Stomach (tissue), 8 donors: ENCODE measurements at regions not wholly inside any gene's neighbourhood (a gene's known extent, or its start where the extent isn't known, plus 50 kb on each side); places are given as distances from the start of the nearest gene placed in this dataset.

ENCODE experiments used
- DNase-seq, 2 donors: peaks; one replicate each; pipeline versions ENCODE4 v3.0.0 to v3.0.0-alpha.2; 2013 to 2019
- H3K27ac ChIP-seq, 5 donors: fragments of 200-600 bp in 4 of 5; sonication (generic) in 4 of 5; one replicate each; pipeline ENCODE4 v1.5.1; 2013 to 2019; ENCODE audit warnings: mild to moderate bottlenecking in 1 of 5, moderate library complexity in 1 of 5
- H3K27me3 ChIP-seq, 3 donors: fragments of 200-600 bp; sonication (generic); one replicate each; pipeline ENCODE4 v1.5.1; 2017 to 2019; ENCODE audit warnings: mixed run types in 1 of 3
- H3K36me3 ChIP-seq, 4 donors: fragments of 200-600 bp; sonication (generic); 1 replicate in 3 of 4; 2 replicates in 1 of 4; pipeline ENCODE4 v1.5.1; 2016 to 2019
- H3K4me1 ChIP-seq, 4 donors: fragments of 200-600 bp; sonication (generic); one replicate each; pipeline ENCODE4 v1.5.1; 2016 to 2019
- H3K4me3 ChIP-seq, 4 donors: fragments of 200-600 bp; sonication (generic) in 3 of 4; one replicate each; pipeline ENCODE4 v1.5.1; 2016 to 2019; ENCODE audit warnings: mild to moderate bottlenecking in 1 of 4
- H3K9me3 ChIP-seq, 4 donors: fragments of 200-600 bp; sonication (generic); one replicate each; pipeline ENCODE4 v1.5.1; 2016 to 2019
- CTCF ChIP-seq, 7 experiments: fragments of 450-650 bp in 4 of 7; fragments of 200-600 bp in 3 of 7; sonication (generic) in 3 of 7; IDR thresholded peaks; one replicate each; pipeline ENCODE4 v1.5.1; 2016 to 2019; ENCODE audit warnings: antibody characterized with exemption in 7 of 7, control low read depth in 2 of 7, mild to moderate bottlenecking in 1 of 7
- EP300 ChIP-seq: sonication (generic); formaldehyde crosslinking; IDR thresholded peaks from one replicate; pipeline ENCODE4 v1.6.1; 2017; ENCODE audit warnings: antibody characterized with exemption
- POLR2A ChIP-seq, 4 donors: fragments of 450-650 bp; IDR thresholded peaks; one replicate each; pipeline ENCODE4 v1.6.1; 2016; ENCODE audit warnings: antibody characterized with exemption in 4 of 4, control low read depth in 2 of 4, mild to moderate bottlenecking in 1 of 4, moderate library complexity in 1 of 4
- POLR2AphosphoS5 ChIP-seq, 3 donors: sonication (generic); formaldehyde crosslinking; IDR thresholded peaks; one replicate each; pipeline ENCODE4 v1.6.1; 2016; ENCODE audit warnings: antibody characterized with exemption in 3 of 3
- WGBS, 5 donors: extraction: QIAGEN DNeasy Blood & Tissue Kit in 3 of 5; methylation state at CpG; one replicate each; pipeline versions ENCODE4 v1.1.5 to v1.1.7; 2013 to 2018; 5-methylcytosine and 5-hydroxymethylcytosine counted together
- intact Hi-C: fragments of 100-400 bp; cut with DNase I; formaldehyde crosslinking; loops from one replicate; pipeline ENCODE4 v1.15.1; 2023; ENCODE audit warnings: low total_unique reads
- donor health status: healthy with polysubstance abuse.
- donor health status: Bipolar disorder and iron deficiency.
- donor health status: healthy.

DNA sequence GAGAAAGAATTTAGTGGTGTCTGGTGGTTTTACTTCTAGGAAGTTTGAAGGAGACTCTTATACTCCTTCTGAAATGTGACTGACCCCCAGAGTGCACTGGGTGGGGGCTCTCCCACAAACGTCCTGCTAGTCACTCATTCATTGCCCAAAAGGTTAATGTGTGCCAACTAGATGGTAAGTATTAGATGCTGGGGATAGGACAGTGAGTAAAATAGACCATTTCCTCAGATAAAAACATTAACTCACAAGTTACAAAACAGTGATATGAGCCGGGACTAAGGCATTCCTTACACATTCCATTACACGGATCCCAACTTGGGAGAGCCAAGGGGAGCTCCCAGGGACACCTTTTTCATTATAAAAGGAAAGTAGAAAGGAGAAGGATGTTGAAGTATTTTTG, 185.1 kb downstream of the ATXN7L3B start:
- intact Hi-C loops, result no loop called here
- 31 to 48% (median 37%) methylated on average over 3 of the region's 3 CpGs for WGBS, 5 donors
- H3K36me3 ChIP-seq, result no peaks in the 10 kb centered on the region

DNA sequence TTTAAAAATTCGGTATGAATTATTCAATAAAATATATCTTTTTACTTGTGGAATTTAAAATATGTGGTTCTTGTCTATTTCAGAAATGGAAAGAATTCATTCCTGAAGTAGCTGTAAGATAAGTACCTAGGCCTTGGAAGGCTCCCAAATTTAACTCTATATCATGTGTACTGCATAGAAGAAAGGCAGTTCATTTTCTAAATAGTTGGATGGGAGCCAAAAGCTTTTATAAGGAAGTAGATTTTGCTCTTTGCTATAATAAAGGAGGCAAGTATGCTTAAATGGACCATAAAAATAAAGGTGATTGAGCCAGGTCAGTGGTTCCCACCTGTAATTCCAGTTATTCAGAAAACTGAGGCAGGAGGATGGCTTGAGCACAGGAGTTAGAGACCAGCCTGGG, 187.5 kb downstream of the ATXN7L3B start:
- no peak for DNase-seq
- Histone ChIP-seq H3K27me3 (no peaks in the 10 kb centered on the region), H3K27ac (no peak overlapping the region), H3K36me3 (no peaks in the 10 kb centered on the region), H3K4me3 (no peak overlapping the region), H3K9me3 (no peaks in the 10 kb centered on the region), H3K4me1 (no peaks in the 10 kb centered on the region)
- TF ChIP-seq POLR2AphosphoS5 (IDR thresholded peaks at IDR 0.05), result no peak
- no peak for TF ChIP-seq POLR2A (IDR thresholded peaks at IDR 0.05)
- no peak for TF ChIP-seq CTCF (IDR thresholded peaks at IDR 0.05)
- TF ChIP-seq EP300, result no peak
- WGBS, 5 donors, result 67 to 89% (median 72%) methylated on average over 1 of the region's 1 CpG
- intact Hi-C loops, result no loop called here

More for the DNA sequence above, 185.1 kb downstream of the ATXN7L3B start:
- DNase-seq, result no peak
- no peaks in the 10 kb centered on the region for H3K4me1 ChIP-seq
- no peaks in the 10 kb centered on the region for H3K9me3 ChIP-seq
- TF ChIP-seq POLR2AphosphoS5 (IDR thresholded peaks at IDR 0.05) (no peak), CTCF (IDR thresholded peaks at IDR 0.05) (no peak), EP300 (no peak)
- no peaks in the 10 kb centered on the region for H3K27me3 ChIP-seq
- no peak overlapping the region for H3K4me3 ChIP-seq
- H3K27ac ChIP-seq, result no peak overlapping the region

GRCh38 chr12:74728006-74728405, 190.4 kb downstream of the ATXN7L3B start:
- TF ChIP-seq POLR2A (IDR thresholded peaks at IDR 0.05), result no peak
- TF ChIP-seq POLR2AphosphoS5 (IDR thresholded peaks at IDR 0.05), result no peak
- TF ChIP-seq CTCF (IDR thresholded peaks at IDR 0.05), result no peak
- TF ChIP-seq EP300, result no peak
- Histone ChIP-seq H3K27ac (no peak overlapping the region), H3K4me3 (no peak overlapping the region), H3K4me1 (no peaks in the 10 kb centered on the region), H3K36me3 (no peaks in the 10 kb centered on the region), H3K27me3 (no peaks in the 10 kb centered on the region), H3K9me3 (no peaks in the 10 kb centered on the region)
- DNase-seq, result no peak
- intact Hi-C loops, result no loop called here

DNA sequence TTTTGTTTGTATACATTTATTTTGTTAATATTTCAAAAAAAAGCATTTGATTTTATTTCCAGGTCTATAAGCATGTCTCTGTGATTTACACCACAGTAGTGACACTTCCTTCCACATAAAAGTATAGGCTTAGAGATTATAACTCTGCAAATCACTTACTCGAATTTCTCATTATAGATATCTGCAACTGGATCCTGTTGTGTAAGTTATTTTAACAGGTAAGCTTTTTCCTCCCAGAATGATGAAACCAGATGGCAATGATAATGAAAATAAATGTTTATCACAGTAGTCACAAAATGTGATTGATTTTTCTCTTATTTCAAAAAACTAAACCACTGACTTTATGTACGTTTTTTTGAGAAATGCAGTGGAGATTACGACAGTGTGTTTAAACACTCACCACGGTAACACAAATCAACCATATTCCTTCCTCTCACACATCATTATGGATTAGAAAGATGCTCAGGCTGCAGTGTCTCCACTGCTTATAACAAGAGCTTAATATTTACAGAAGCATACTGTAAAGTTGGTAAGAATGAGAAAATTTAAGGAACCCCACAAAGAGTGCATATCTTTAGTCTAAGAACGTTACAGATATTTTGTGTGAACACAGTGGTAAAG, 194.6 kb downstream of the ATXN7L3B start:
- Histone ChIP-seq H3K27ac (no peak overlapping the region), H3K27me3 (no peaks in the 10 kb centered on the region), H3K9me3 (no peaks in the 10 kb centered on the region), H3K4me3 (no peak overlapping the region), H3K4me1 (no peaks in the 10 kb centered on the region), H3K36me3 (no peaks in the 10 kb centered on the region)
- no peak for DNase-seq
- TF ChIP-seq POLR2AphosphoS5 (IDR thresholded peaks at IDR 0.05) (no peak), EP300 (no peak), CTCF (IDR thresholded peaks at IDR 0.05) (no peak), POLR2A (IDR thresholded peaks at IDR 0.05) (no peak)
- 29 to 55% (median 49%) methylated on average over 5 of the region's 5 CpGs for WGBS, 5 donors
- intact Hi-C loops, result no loop called here
